ENCODE measurements at regions not wholly inside any gene's neighbourhood (a gene's known extent, or its start where the extent isn't known, plus 50 kb on each side); places are given as distances from the start of the nearest gene placed in this dataset.

DNA sequence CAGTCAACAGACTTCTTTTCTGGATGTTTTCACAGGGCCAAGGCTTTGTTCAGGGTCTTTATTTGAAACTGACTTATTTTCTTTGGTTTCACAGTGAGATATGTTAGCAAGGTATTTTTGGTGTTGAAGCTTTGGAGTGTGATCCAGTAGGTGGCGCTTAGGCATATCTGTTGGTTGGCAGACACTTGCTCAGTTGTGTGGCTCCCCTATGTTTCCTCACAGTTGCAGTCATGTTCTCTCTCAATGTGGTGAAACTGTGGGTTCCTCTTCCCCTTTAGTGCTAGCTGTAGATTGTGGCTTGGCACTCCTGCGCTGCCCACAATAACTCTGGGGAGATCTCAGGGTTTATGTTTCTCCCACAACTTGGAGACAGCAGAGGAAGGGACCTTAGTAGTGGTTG is 460.8 kb downstream of the SLITRK2 start:
- TF ChIP-seq POLR2A (IDR thresholded peaks at IDR 0.05; ENCODE audit: low read length), result no peak
- TF ChIP-seq, protein P1, sequence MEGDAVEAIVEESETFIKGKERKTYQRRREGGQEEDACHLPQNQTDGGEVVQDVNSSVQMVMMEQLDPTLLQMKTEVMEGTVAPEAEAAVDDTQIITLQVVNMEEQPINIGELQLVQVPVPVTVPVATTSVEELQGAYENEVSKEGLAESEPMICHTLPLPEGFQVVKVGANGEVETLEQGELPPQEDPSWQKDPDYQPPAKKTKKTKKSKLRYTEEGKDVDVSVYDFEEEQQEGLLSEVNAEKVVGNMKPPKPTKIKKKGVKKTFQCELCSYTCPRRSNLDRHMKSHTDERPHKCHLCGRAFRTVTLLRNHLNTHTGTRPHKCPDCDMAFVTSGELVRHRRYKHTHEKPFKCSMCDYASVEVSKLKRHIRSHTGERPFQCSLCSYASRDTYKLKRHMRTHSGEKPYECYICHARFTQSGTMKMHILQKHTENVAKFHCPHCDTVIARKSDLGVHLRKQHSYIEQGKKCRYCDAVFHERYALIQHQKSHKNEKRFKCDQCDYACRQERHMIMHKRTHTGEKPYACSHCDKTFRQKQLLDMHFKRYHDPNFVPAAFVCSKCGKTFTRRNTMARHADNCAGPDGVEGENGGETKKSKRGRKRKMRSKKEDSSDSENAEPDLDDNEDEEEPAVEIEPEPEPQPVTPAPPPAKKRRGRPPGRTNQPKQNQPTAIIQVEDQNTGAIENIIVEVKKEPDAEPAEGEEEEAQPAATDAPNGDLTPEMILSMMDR (IDR thresholded peaks at IDR 0.05), result no peak
- TF ChIP-seq, protein P2, sequence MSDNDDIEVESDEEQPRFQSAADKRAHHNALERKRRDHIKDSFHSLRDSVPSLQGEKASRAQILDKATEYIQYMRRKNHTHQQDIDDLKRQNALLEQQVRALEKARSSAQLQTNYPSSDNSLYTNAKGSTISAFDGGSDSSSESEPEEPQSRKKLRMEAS (IDR thresholded peaks at IDR 0.05), result no peak
- TF ChIP-seq, protein P3, sequence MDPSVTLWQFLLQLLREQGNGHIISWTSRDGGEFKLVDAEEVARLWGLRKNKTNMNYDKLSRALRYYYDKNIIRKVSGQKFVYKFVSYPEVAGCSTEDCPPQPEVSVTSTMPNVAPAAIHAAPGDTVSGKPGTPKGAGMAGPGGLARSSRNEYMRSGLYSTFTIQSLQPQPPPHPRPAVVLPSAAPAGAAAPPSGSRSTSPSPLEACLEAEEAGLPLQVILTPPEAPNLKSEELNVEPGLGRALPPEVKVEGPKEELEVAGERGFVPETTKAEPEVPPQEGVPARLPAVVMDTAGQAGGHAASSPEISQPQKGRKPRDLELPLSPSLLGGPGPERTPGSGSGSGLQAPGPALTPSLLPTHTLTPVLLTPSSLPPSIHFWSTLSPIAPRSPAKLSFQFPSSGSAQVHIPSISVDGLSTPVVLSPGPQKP (IDR thresholded peaks at IDR 0.05; ENCODE audit: low read depth, low read length), result no peak
- no peak for TF ChIP-seq ZFP36 (IDR thresholded peaks at IDR 0.05; ENCODE audit: borderline replicate concordance, partially characterized antibody)
- no peak for TF ChIP-seq RCOR1 (IDR thresholded peaks at IDR 0.05; ENCODE audit: low read depth, low read length)
- no peak for TF ChIP-seq MYC (IDR thresholded peaks at IDR 0.05; ENCODE audit: borderline replicate concordance, low read length)

All from A549 (cell line).